ENCODE measurements at regions not wholly inside any gene's neighbourhood (a gene's known extent, or its start where the extent isn't known, plus 50 kb on each side); places are given as distances from the start of the nearest gene placed in this dataset.

- no peak overlapping the region for H3K56ac ChIP-seq (ENCODE audit: insufficient read length, low read depth, low read length)
- H3K4ac ChIP-seq (ENCODE audit: low read depth, low read length), result no peak overlapping the region
- H3K4me2 ChIP-seq (ENCODE audit: insufficient read depth, insufficient read length, low read length), result no peak overlapping the region
- no peak overlapping the region for H2BK12ac ChIP-seq (ENCODE audit: insufficient read length, low read depth, low read length)
- Mint-ChIP-seq H3K4me1 (peaks cover 5 to 21% of the 10 kb centered on the region in 2 experiments; a peak in 3 of 4 replicates), H3K27me3 (ENCODE audit: low read depth) (peaks cover 6% of the 10 kb centered on the region), H3K4me3 (no peak overlapping the region), H3K9me3 (no peaks in the 10 kb centered on the region; a peak in 1 of 5 replicates), H3K36me3 (ENCODE audit: insufficient read depth in 1 of 3, low read depth in 3 of 3) (no peaks in the 10 kb centered on the region), H3K27ac (no peak overlapping the region)
- H3K79me2 ChIP-seq (ENCODE audit: insufficient read depth, low read length), result no peaks in the 10 kb centered on the region
- H4K8ac ChIP-seq (replicated peaks; ENCODE audit: insufficient read length, low read depth, low read length), result no peak overlapping the region
- H3K79me1 ChIP-seq (ENCODE audit: insufficient read depth, low read depth, low read length, poor library complexity, severe bottlenecking), result no peaks in the 10 kb centered on the region
- H4K91ac ChIP-seq (ENCODE audit: insufficient read length, low read depth, low read length), result no peak overlapping the region
- no peaks in the 10 kb centered on the region for H3K23me2 ChIP-seq (ENCODE audit: insufficient read length, low read depth, low read length, poor library complexity, severe bottlenecking)
- H2BK20ac ChIP-seq (ENCODE audit: low read depth, low read length, poor library complexity, severe bottlenecking), result no peak overlapping the region
- no peak overlapping the region for H3K9ac ChIP-seq (ENCODE audit: extremely low read depth, insufficient read length, low read length)
- H3K4me1 ChIP-seq (ENCODE audit: insufficient read depth, low read length), result peaks cover 5% of the 10 kb centered on the region
- H3K27ac ChIP-seq (ENCODE audit: insufficient read length, low read depth, low read length), result no peak overlapping the region
- H3K18ac ChIP-seq (ENCODE audit: insufficient read length, low read depth, low read length), result no peak overlapping the region
- TF ChIP-seq CTCF (conservative IDR thresholded peaks at IDR 0.05), result no peak
- H3T11ph ChIP-seq (ENCODE audit: low read length), result no peak overlapping the region
- no peak overlapping the region for H2BK120ac ChIP-seq (ENCODE audit: low read depth, low read length, poor library complexity, severe bottlenecking)
- no CpG with 5 or more reads among the region's 6 CpGs for WGBS (ENCODE audit: extremely low coverage, insufficient read length, low lambda C conversion rate)
- no peak for DNase-seq
- no peak overlapping the region for H2BK5ac ChIP-seq (ENCODE audit: insufficient read length, low read length)
- H3K14ac ChIP-seq (ENCODE audit: insufficient read depth, low read length), result no peak overlapping the region
- no peak overlapping the region for H2AK5ac ChIP-seq (ENCODE audit: insufficient read length, low read length)
- H3K27me3 ChIP-seq (ENCODE audit: insufficient read depth, low read length), result no peaks in the 10 kb centered on the region
- H2BK15ac ChIP-seq (ENCODE audit: low read depth, low read length), result no peak overlapping the region
- no peak overlapping the region for H2AFZ ChIP-seq (ENCODE audit: low read length)
- H4K20me1 ChIP-seq (ENCODE audit: control insufficient read depth, insufficient read depth, insufficient read length), result no peaks in the 10 kb centered on the region
- no peaks in the 10 kb centered on the region for H3K9me3 ChIP-seq (ENCODE audit: control insufficient read depth, low read depth, low read length)
- no peak overlapping the region for H3K23ac ChIP-seq (ENCODE audit: insufficient read length, low read depth, low read length)
- no peak overlapping the region for H4K5ac ChIP-seq (ENCODE audit: insufficient read length, low read depth, low read length)
Observed at GRCh38 chr2:47249931-47250330, 73.6 kb upstream of the CALM2 start.
